HG03460 (cell line): ENCODE measurements at regions not wholly inside any gene's neighbourhood (a gene's known extent, or its start where the extent isn't known, plus 50 kb on each side); places are given as distances from the start of the nearest gene placed in this dataset.
"Not testable (repeated sequence)": the region's sequence is repeated elsewhere in the genome, so short reads cannot be mapped to it uniquely, and the experiment has no call there.

Source experiments
- ATAC-seq: cut with Tn5 transposase; IDR thresholded peaks from one replicate; pipeline ENCODE4 v1.9.1; 2021; ENCODE audit not compliant: unreplicated experiment

GRCh38 chr1:90356991-90357390, 360.1 kb downstream of the BARHL2 start:
- ATAC-seq: no peak

- ATAC-seq: no peak
These were observed 361.0 kb downstream of the BARHL2 start for GRCh38 chr1:90356101-90356500.

GRCh38 chr1:90354704-90355103, 359.8 kb downstream of the ZNF326 start:
- no peak for ATAC-seq

- ATAC-seq: no peak
These were observed 356.1 kb downstream of the ZNF326 start for GRCh38 chr1:90351019-90351418.

GRCh38 chr1:90349510-90349909, 354.6 kb downstream of the ZNF326 start:
- no peak for ATAC-seq

GRCh38 chr1:90348934-90349333, 354.0 kb downstream of the ZNF326 start:
- no peak for ATAC-seq

GRCh38 chr1:90348459-90348858, 353.5 kb downstream of the ZNF326 start:
- not testable (repeated sequence) for ATAC-seq

GRCh38 chr1:90347366-90347765, 352.5 kb downstream of the ZNF326 start:
- no peak for ATAC-seq

- ATAC-seq: no peak
These were observed 351.8 kb downstream of the ZNF326 start for GRCh38 chr1:90346757-90347156.

- no peak for ATAC-seq
These were observed 351.4 kb downstream of the ZNF326 start for GRCh38 chr1:90346349-90346748.

- no peak for ATAC-seq
These were observed 350.2 kb downstream of the ZNF326 start for GRCh38 chr1:90344963-90345730.

GRCh38 chr1:90341516-90341915, 346.6 kb downstream of the ZNF326 start:
- no peak for ATAC-seq

- no peak for ATAC-seq
These were observed 345.7 kb downstream of the ZNF326 start for GRCh38 chr1:90340606-90341005.

- ATAC-seq: no peak
These were observed 344.9 kb downstream of the ZNF326 start for GRCh38 chr1:90339811-90340210.

GRCh38 chr1:90336552-90337324, 341.8 kb downstream of the ZNF326 start:
- ATAC-seq: no peak

- no peak for ATAC-seq
These were observed 340.6 kb downstream of the ZNF326 start for GRCh38 chr1:90335558-90335957.

- no peak for ATAC-seq
These were observed 339.2 kb downstream of the ZNF326 start for GRCh38 chr1:90334137-90334536.

GRCh38 chr1:90325168-90325567, 330.3 kb downstream of the ZNF326 start:
- no peak for ATAC-seq

- no peak for ATAC-seq
These were observed 327.3 kb downstream of the ZNF326 start for GRCh38 chr1:90322186-90322585.

GRCh38 chr1:90319918-90320317, 325.0 kb downstream of the ZNF326 start:
- no peak for ATAC-seq

GRCh38 chr1:90318431-90318830, 323.5 kb downstream of the ZNF326 start:
- ATAC-seq: no peak

- ATAC-seq: no peak
These were observed 322.7 kb downstream of the ZNF326 start for GRCh38 chr1:90317628-90318027.
